GM20000 (cell line): ENCODE measurements at regions not wholly inside any gene's neighbourhood (a gene's known extent, or its start where the extent isn't known, plus 50 kb on each side); places are given as distances from the start of the nearest gene placed in this dataset.

Source experiments
- DNase-seq: peaks from one replicate; pipeline ENCODE4 v3.0.0; 2012; ENCODE audit warnings: low spot score
- CTCF ChIP-seq: IDR thresholded peaks from 2 replicates; pipeline ENCODE4 v1.5.1; 2012; ENCODE audit warnings: mild to moderate bottlenecking, control low read depth; ENCODE audit errors: extremely low read depth, missing control alignments

- DNase-seq, result no peak
- no peak for TF ChIP-seq CTCF
Observed at GRCh38 chr14:51168215-51168613, 71.8 kb upstream of the TMX1 start.

GRCh38 chr14:51173863-51174262 lies 66.2 kb upstream of the TMX1 start:
- TF ChIP-seq CTCF, result no peak
- DNase-seq, result no peak

- no peak for DNase-seq
- no peak for TF ChIP-seq CTCF
Observed at GRCh38 chr14:51176839-51177238, 63.2 kb upstream of the TMX1 start.

GRCh38 chr14:51180577-51180976 lies 59.5 kb upstream of the TMX1 start:
- no peak for TF ChIP-seq CTCF
- DNase-seq, result peak; percentile 9

- DNase-seq, result no peak
- no peak for TF ChIP-seq CTCF
Observed at GRCh38 chr14:51182131-51182565, 57.9 kb upstream of the TMX1 start.

- DNase-seq, result no peak
Observed at GRCh38 chr14:51185180-51185579, 54.9 kb upstream of the TMX1 start.

GRCh38 chr14:51185754-51186153 lies 54.3 kb upstream of the TMX1 start:
- peak; percentile 16 for DNase-seq
- no peak for TF ChIP-seq CTCF

More at GRCh38 chr14:51185180-51185579, 54.9 kb upstream of the TMX1 start:
- TF ChIP-seq CTCF, result no peak
